Kidney epithelial cell (primary cell): ENCODE measurements at regions not wholly inside any gene's neighbourhood (a gene's known extent, or its start where the extent isn't known, plus 50 kb on each side); places are given as distances from the start of the nearest gene placed in this dataset.

Experiments
- DNase-seq: peaks from one replicate; pipeline ENCODE4 v3.0.0-alpha.2; 2010; ENCODE audit warnings: low read depth
- H3K27me3 ChIP-seq: 2 replicates; pipeline ENCODE4 v1.6.0; 2011; ENCODE audit warnings: low read length; ENCODE audit not compliant: control insufficient read depth, insufficient read depth
- H3K36me3 ChIP-seq: 2 replicates; pipeline ENCODE4 v1.5.1; 2011; ENCODE audit warnings: low read length; ENCODE audit not compliant: control insufficient read depth, insufficient read depth
- H3K4me3 ChIP-seq: 2 replicates; pipeline ENCODE4 v1.5.1; 2011; ENCODE audit warnings: low read depth, mild to moderate bottlenecking, control low read depth, low read length
- CTCF ChIP-seq: IDR thresholded peaks from 2 replicates; pipeline ENCODE4 v1.5.1; 2011; ENCODE audit warnings: mild to moderate bottlenecking, moderate library complexity, low read length, control low read depth, inconsistent platforms; ENCODE audit not compliant: insufficient read depth, poor library complexity, severe bottlenecking

- Histone ChIP-seq H3K27me3 (no peaks in the 10 kb centered on the region), H3K36me3 (no peaks in the 10 kb centered on the region), H3K4me3 (no peak overlapping the region)
- DNase-seq: no peak
- TF ChIP-seq CTCF: no peak
Observed at GRCh38 chr12:59405992-59406391, 189.8 kb upstream of the SLC16A7 start.

GRCh38 chr12:59404109-59404650 is 191.6 kb upstream of the SLC16A7 start:
- Histone ChIP-seq H3K36me3 (no peaks in the 10 kb centered on the region), H3K4me3 (no peak overlapping the region), H3K27me3 (no peaks in the 10 kb centered on the region)
- no peak for DNase-seq
- TF ChIP-seq CTCF: no peak

- Histone ChIP-seq H3K27me3 (no peaks in the 10 kb centered on the region), H3K4me3 (no peak overlapping the region), H3K36me3 (no peaks in the 10 kb centered on the region)
- peak; percentile 87 for TF ChIP-seq CTCF
- DNase-seq: peak; percentile 31
Observed at GRCh38 chr12:59403259-59403932, 192.4 kb upstream of the SLC16A7 start.

- DNase-seq: no peak
- TF ChIP-seq CTCF: no peak
- H3K4me3 ChIP-seq: no peak overlapping the region
- H3K27me3 ChIP-seq: no peaks in the 10 kb centered on the region
- no peaks in the 10 kb centered on the region for H3K36me3 ChIP-seq
Observed at GRCh38 chr12:59401862-59402261, 194.0 kb upstream of the SLC16A7 start.

GRCh38 chr12:59398164-59398563 is 197.7 kb upstream of the SLC16A7 start:
- TF ChIP-seq CTCF: no peak
- Histone ChIP-seq H3K27me3 (no peaks in the 10 kb centered on the region), H3K36me3 (no peaks in the 10 kb centered on the region), H3K4me3 (no peak overlapping the region)
- DNase-seq: no peak

GRCh38 chr12:59396919-59397318 is 198.9 kb upstream of the SLC16A7 start:
- Histone ChIP-seq H3K27me3 (no peaks in the 10 kb centered on the region), H3K36me3 (no peaks in the 10 kb centered on the region), H3K4me3 (no peak overlapping the region)
- DNase-seq: no peak
- no peak for TF ChIP-seq CTCF
